A549 (cell line): ENCODE measurements at regions not wholly inside any gene's neighbourhood (a gene's known extent, or its start where the extent isn't known, plus 50 kb on each side); places are given as distances from the start of the nearest gene placed in this dataset.

Experiments used
- ATAC-seq, 2 experiments: fragments of 200-7000 bp in 1 of 2; fragments of >200 bp in 1 of 2; cut with Nextera tagmentation in 1 of 2; cut with Tn5 transposase in 1 of 2; 3 replicates each; pipeline versions ENCODE4 v1.8.0 to v1.9.1; 2018 to 2020; ENCODE audit warnings: mild to moderate bottlenecking in 1 of 2, moderate library complexity in 1 of 2
- CTCF ChIA-PET: fragments of 300-600 bp; sonication (Branson Sonifier 250); formaldehyde crosslinking; extraction: SDS; loops from one replicate; lab custom pipeline; 2021; ENCODE audit warnings: antibody characterized with exemption, inconsistent platforms; lab: Yijun Ruan, JAX
- POLR2A ChIA-PET: fragments of 350-600 bp; formaldehyde crosslinking; extraction: SDS; loops from one replicate; lab custom pipeline; 2021; ENCODE audit warnings: antibody characterized with exemption, inconsistent platforms; lab: Yijun Ruan, JAX
- DNase-seq, 2 experiments: peaks; one replicate each; pipeline versions ENCODE4 v3.0.0 to v3.0.0-alpha.2; 2011 to 2016; ENCODE audit warnings: low read depth in 1 of 2, low spot score in 1 of 2
- FAIRE-seq: peaks from 2 replicates; lab custom pipeline; 2011; peaks lifted over from hg19 to GRCh38; lab: Jason Lieb, UNC
- H3K27ac ChIP-seq, 2 experiments: fragments of >200 bp; sonication (Bioruptor Twin); formaldehyde crosslinking; 3 replicates each; pipeline ENCODE4 v1.5.1; 2016 to 2017
- H3K4me1 ChIP-seq: fragments of >200 bp; sonication (Bioruptor Twin); formaldehyde crosslinking; 3 replicates; pipeline ENCODE4 v1.6.1; 2016
- H3K4me2 ChIP-seq: fragments of >200 bp; sonication (Bioruptor Twin); formaldehyde crosslinking; 3 replicates; pipeline ENCODE4 v1.6.1; 2016
- H3K4me3 ChIP-seq: fragments of >200 bp; sonication (Bioruptor Twin); formaldehyde crosslinking; 3 replicates; pipeline ENCODE4 v1.5.1; 2016
- H3K9me3 ChIP-seq: fragments of >200 bp; sonication (Bioruptor Twin); formaldehyde crosslinking; 3 replicates; pipeline ENCODE4 v1.6.1; 2016
- EP300 ChIP-seq, 2 experiments: fragments of >200 bp; sonication (Bioruptor Twin); formaldehyde crosslinking; IDR thresholded peaks; 2 replicates in 1 of 2; 3 replicates in 1 of 2; pipeline ENCODE4 v1.6.1; 2016 to 2017
- FOXS1 ChIP-seq: fragments of 250-450 bp; sonication (Bioruptor Pico); IDR thresholded peaks from 2 replicates; pipeline ENCODE4 v1.5.0; 2020; ENCODE audit warnings: mild to moderate bottlenecking, moderate library complexity
- GATA3 ChIP-seq: IDR thresholded peaks from 2 replicates; pipeline ENCODE4 v1.6.1; 2012; ENCODE audit warnings: borderline replicate concordance
- HMGXB4 ChIP-seq: fragments of 250-450 bp; sonication (Bioruptor Pico); IDR thresholded peaks from 2 replicates; pipeline ENCODE4 v1.5.0; 2021; ENCODE audit warnings: mild to moderate bottlenecking, moderate library complexity, borderline replicate concordance
- JUNB ChIP-seq: fragments of >200 bp; sonication (Bioruptor Twin); formaldehyde crosslinking; IDR thresholded peaks from 2 replicates; pipeline ENCODE4 v1.6.1; 2016
- NR3C1 ChIP-seq: fragments of >200 bp; sonication (Bioruptor Twin); formaldehyde crosslinking; IDR thresholded peaks from 3 replicates; pipeline ENCODE4 v1.6.1; 2017
- PHF8 ChIP-seq: fragments of 200-600 bp; sonication (generic); IDR thresholded peaks from 2 replicates; pipeline ENCODE4 v1.6.1; 2016; ENCODE audit warnings: low read depth, mild to moderate bottlenecking, antibody characterized with exemption, moderate library complexity, borderline replicate concordance
- RAD21 ChIP-seq, 2 experiments: fragments of >200 bp in 1 of 2; sonication (Bioruptor Twin) in 1 of 2; formaldehyde crosslinking in 1 of 2; IDR thresholded peaks in 1 of 2; conservative IDR thresholded peaks in 1 of 2; 2 replicates in 1 of 2; 3 replicates in 1 of 2; pipeline ENCODE4 v1.6.1; 2012 to 2018; ENCODE audit warnings: inconsistent platforms in 1 of 2
- RCOR1 ChIP-seq: fragments of 150-350 bp; IDR thresholded peaks from 2 replicates; pipeline ENCODE4 v1.6.1; 2014; ENCODE audit warnings: antibody characterized with exemption, low read length, low read depth
- REST ChIP-seq: fragments of 200-600 bp; sonication (generic); IDR thresholded peaks from 2 replicates; pipeline ENCODE4 v1.6.1; 2016; ENCODE audit warnings: antibody characterized with exemption, mild to moderate bottlenecking, moderate library complexity
- TP53 ChIP-seq: fragments of 250-450 bp; sonication (Bioruptor Pico); IDR thresholded peaks from 2 replicates; pipeline ENCODE4 v1.5.0; 2021; ENCODE audit warnings: mild to moderate bottlenecking, moderate library complexity
- ZFP36 ChIP-seq: fragments of 450-650 bp; IDR thresholded peaks from 2 replicates; pipeline ENCODE4 v1.6.1; 2014; ENCODE audit warnings: borderline replicate concordance; ENCODE audit not compliant: partially characterized antibody
- ZSCAN20 ChIP-seq: fragments of 250-450 bp; sonication (Bioruptor Pico); IDR thresholded peaks from 2 replicates; pipeline ENCODE4 v1.8.0; 2022; ENCODE audit warnings: mild to moderate bottlenecking, moderate library complexity
- WGBS: methylation state at CpG from one replicate; pipeline ENCODE4 v1.1.6; 2017; ENCODE audit errors: missing lambda C conversion rate; 5-methylcytosine and 5-hydroxymethylcytosine counted together
- TF ChIP-seq, protein P1 (sequence below): IDR thresholded peaks from 2 replicates; pipeline ENCODE4 v1.6.1; 2012; ENCODE audit warnings: low read depth, borderline replicate concordance
- TF ChIP-seq, protein P2 (sequence below): fragments of 250-450 bp; sonication (Bioruptor Pico); IDR thresholded peaks from 2 replicates; pipeline ENCODE4 v1.5.0; 2020; ENCODE audit warnings: low read depth, mild to moderate bottlenecking, moderate library complexity

- TF ChIP-seq, protein P1, sequence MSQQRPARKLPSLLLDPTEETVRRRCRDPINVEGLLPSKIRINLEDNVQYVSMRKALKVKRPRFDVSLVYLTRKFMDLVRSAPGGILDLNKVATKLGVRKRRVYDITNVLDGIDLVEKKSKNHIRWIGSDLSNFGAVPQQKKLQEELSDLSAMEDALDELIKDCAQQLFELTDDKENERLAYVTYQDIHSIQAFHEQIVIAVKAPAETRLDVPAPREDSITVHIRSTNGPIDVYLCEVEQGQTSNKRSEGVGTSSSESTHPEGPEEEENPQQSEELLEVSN, result no peak
- no peak for TF ChIP-seq JUNB
- TF ChIP-seq, all 56 proteins: peak for 0
- Histone ChIP-seq H3K27ac (no peak overlapping the region), H3K4me3 (no peak overlapping the region), H3K9me3 (no peaks in the 10 kb centered on the region), H3K4me2 (no peak overlapping the region), H3K4me1 (no peaks in the 10 kb centered on the region)
- ATAC-seq (no peak), DNase-seq (no peak), FAIRE-seq (no peak)
- CTCF ChIA-PET, result no interaction called here
- POLR2A ChIA-PET, result no interaction called here
- 45% methylated on average over 27 of the region's 27 CpGs for WGBS
Observed at GRCh38 chr16:65919145-65919985, 447.1 kb upstream of the CDH5 start.

GRCh38 chr16:65917466-65917865 is 449.0 kb upstream of the CDH5 start:
- FAIRE-seq (no peak), ATAC-seq (no peak)
- CTCF ChIA-PET, result interaction anchor here (0.7 to 1.3 kb wide), 5 partner anchors 8 to 347 kb away, joined by 3 to 4 read pairs (median 3); no protein-coding TSS in a partner anchor
- Histone ChIP-seq H3K4me3 (no peak overlapping the region), H3K9me3 (no peaks in the 10 kb centered on the region)
- 6% methylated on average over 2 of the region's 2 CpGs for WGBS
- TF ChIP-seq RAD21 (conservative IDR thresholded peaks at IDR 0.05 in 1 of 2, IDR thresholded peaks at IDR 0.05 in 1 of 2) (no peak), NR3C1 (no peak), ZFP36 (no peak), RCOR1 (no peak), GATA3 (no peak), HMGXB4 (CRISPR knock-in tag) (no peak), FOXS1 (CRISPR knock-in tag) (no peak), REST (no peak), TP53 (CRISPR knock-in tag) (no peak), EP300 (IDR thresholded peaks at IDR 0.05) (no peak), PHF8 (no peak), ZSCAN20 (CRISPR knock-in tag) (no peak)
- TF ChIP-seq, protein P1, result no peak
- TF ChIP-seq, protein P2, sequence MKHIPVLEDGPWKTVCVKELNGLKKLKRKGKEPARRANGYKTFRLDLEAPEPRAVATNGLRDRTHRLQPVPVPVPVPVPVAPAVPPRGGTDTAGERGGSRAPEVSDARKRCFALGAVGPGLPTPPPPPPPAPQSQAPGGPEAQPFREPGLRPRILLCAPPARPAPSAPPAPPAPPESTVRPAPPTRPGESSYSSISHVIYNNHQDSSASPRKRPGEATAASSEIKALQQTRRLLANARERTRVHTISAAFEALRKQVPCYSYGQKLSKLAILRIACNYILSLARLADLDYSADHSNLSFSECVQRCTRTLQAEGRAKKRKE (CRISPR knock-in tag), result no peak
- TF ChIP-seq, all 56 proteins: peak for 0
- POLR2A ChIA-PET, result no interaction called here
- DNase-seq, result no peak
- no peak overlapping the region for H3K4me2 ChIP-seq
- no peaks in the 10 kb centered on the region for H3K4me1 ChIP-seq
- H3K27ac ChIP-seq, result no peak overlapping the region
